HAP-1 (cell line): ENCODE measurements at regions not wholly inside any gene's neighbourhood (a gene's known extent, or its start where the extent isn't known, plus 50 kb on each side); places are given as distances from the start of the nearest gene placed in this dataset.

ENCODE experiments used
- DNase-seq, 2 experiments: peaks; one replicate each; pipeline ENCODE4 v3.0.0-alpha.2; 2016 to 2020; ENCODE audit warnings: low spot score in 2 of 2
- H3K27me3 ChIP-seq: fragments of 250-450 bp; sonication (Bioruptor Pico); 2 replicates; pipeline ENCODE4 v1.5.1; 2020; ENCODE audit warnings: low read depth, mild to moderate bottlenecking, moderate library complexity
- H3K36me3 ChIP-seq: fragments of 250-450 bp; sonication (Bioruptor Pico); replicated peaks from 2 replicates; pipeline ENCODE4 v1.5.1; 2020; ENCODE audit warnings: mild to moderate bottlenecking
- H3K4me1 ChIP-seq: fragments of 250-450 bp; sonication (Bioruptor Pico); 2 replicates; pipeline ENCODE4 v1.5.1; 2020; ENCODE audit warnings: mild to moderate bottlenecking
- H3K4me3 ChIP-seq: fragments of 250-450 bp; sonication (Bioruptor Pico); 2 replicates; pipeline ENCODE4 v1.5.1; 2020; ENCODE audit warnings: mild to moderate bottlenecking, moderate library complexity
- H3K9me3 ChIP-seq: fragments of 250-450 bp; sonication (Bioruptor Pico); 2 replicates; pipeline ENCODE4 v1.5.1; 2020; ENCODE audit warnings: mild to moderate bottlenecking, moderate library complexity
- in situ Hi-C: fragments of 300-500 bp; cut with MboI; formaldehyde crosslinking; loops from 3 replicates; pipeline ENCODE4 v1.14.3; 2020; ENCODE audit warnings: low sequenced_read_pairs, inconsistent platforms, mixed read lengths

- Histone ChIP-seq H3K9me3 (0 out of 2 replicates have a peak, but pooled peaks cover 2% of the 10 kb centered on the region), H3K4me3 (no peak overlapping the region)
These were observed 84.0 kb downstream of the SEC61B start for GRCh38 chr9:99305820-99306811.

GRCh38 chr9:99307851-99308250 is 85.8 kb downstream of the SEC61B start:
- in situ Hi-C loops = no loop called here
- H3K4me3 ChIP-seq = no peak overlapping the region
- H3K36me3 ChIP-seq = no peaks in the 10 kb centered on the region
- no peak for DNase-seq
- H3K9me3 ChIP-seq = 0 out of 2 replicates have a peak, but pooled peaks cover 2% of the 10 kb centered on the region
- no peaks in the 10 kb centered on the region for H3K27me3 ChIP-seq
- H3K4me1 ChIP-seq = no peaks in the 10 kb centered on the region

More at GRCh38 chr9:99305820-99306811, 84.0 kb downstream of the SEC61B start:
- Histone ChIP-seq H3K27me3 (no peaks in the 10 kb centered on the region), H3K36me3 (no peaks in the 10 kb centered on the region), H3K4me1 (no peaks in the 10 kb centered on the region)
- in situ Hi-C loops = no loop called here
- no peak for DNase-seq

GRCh38 chr9:99309141-99309939 is 87.3 kb downstream of the SEC61B start:
- Histone ChIP-seq H3K4me3 (no peak overlapping the region), H3K4me1 (no peaks in the 10 kb centered on the region), H3K27me3 (no peaks in the 10 kb centered on the region), H3K9me3 (0 out of 2 replicates have a peak, but pooled peaks cover 2% of the 10 kb centered on the region), H3K36me3 (no peaks in the 10 kb centered on the region)
- DNase-seq = no peak
- in situ Hi-C loops = no loop called here

- DNase-seq = no peak
- Histone ChIP-seq H3K27me3 (peaks cover 22% of the 10 kb centered on the region), H3K36me3 (no peaks in the 10 kb centered on the region), H3K4me3 (no peak overlapping the region), H3K4me1 (no peaks in the 10 kb centered on the region), H3K9me3 (no peaks in the 10 kb centered on the region)
- in situ Hi-C loops = no loop called here
These were observed 90.7 kb downstream of the SEC61B start for GRCh38 chr9:99312736-99313135.

GRCh38 chr9:99319048-99319447 is 97.0 kb downstream of the SEC61B start:
- no peaks in the 10 kb centered on the region for H3K9me3 ChIP-seq
- H3K27me3 ChIP-seq = peaks cover 44% of the 10 kb centered on the region
- in situ Hi-C loops = no loop called here
- no peaks in the 10 kb centered on the region for H3K36me3 ChIP-seq
- no peak for DNase-seq
- no peak overlapping the region for H3K4me3 ChIP-seq
- H3K4me1 ChIP-seq = no peaks in the 10 kb centered on the region

- H3K9me3 ChIP-seq = no peaks in the 10 kb centered on the region
These were observed 100.2 kb downstream of the SEC61B start for GRCh38 chr9:99322299-99322698.

GRCh38 chr9:99326112-99326916 is 104.2 kb downstream of the SEC61B start:
- in situ Hi-C loops = no loop called here
- H3K9me3 ChIP-seq = no peaks in the 10 kb centered on the region
- H3K4me1 ChIP-seq = no peaks in the 10 kb centered on the region
- H3K27me3 ChIP-seq = peaks cover 2% of the 10 kb centered on the region
- no peaks in the 10 kb centered on the region for H3K36me3 ChIP-seq
- DNase-seq = no peak
- no peak overlapping the region for H3K4me3 ChIP-seq

More at GRCh38 chr9:99322299-99322698, 100.2 kb downstream of the SEC61B start:
- DNase-seq = no peak
- no peaks in the 10 kb centered on the region for H3K36me3 ChIP-seq
- H3K27me3 ChIP-seq = peaks cover 26% of the 10 kb centered on the region
- H3K4me3 ChIP-seq = no peak overlapping the region
- in situ Hi-C loops = no loop called here
- no peaks in the 10 kb centered on the region for H3K4me1 ChIP-seq

- no peaks in the 10 kb centered on the region for H3K36me3 ChIP-seq
These were observed 104.8 kb downstream of the SEC61B start for GRCh38 chr9:99326917-99327189.

GRCh38 chr9:99327667-99328066 is 105.6 kb downstream of the SEC61B start:
- Histone ChIP-seq H3K9me3 (no peaks in the 10 kb centered on the region), H3K36me3 (no peaks in the 10 kb centered on the region), H3K27me3 (no peaks in the 10 kb centered on the region; the same call in 1 of the 2 replicates), H3K4me1 (no peaks in the 10 kb centered on the region), H3K4me3 (no peak overlapping the region)
- in situ Hi-C loops = no loop called here
- DNase-seq = no peak

More at GRCh38 chr9:99326917-99327189, 104.8 kb downstream of the SEC61B start:
- no peak overlapping the region for H3K4me3 ChIP-seq
- H3K4me1 ChIP-seq = no peaks in the 10 kb centered on the region
- DNase-seq = no peak
- no peaks in the 10 kb centered on the region for H3K9me3 ChIP-seq
- in situ Hi-C loops = no loop called here
- H3K27me3 ChIP-seq = no peaks in the 10 kb centered on the region; the same call in 1 of the 2 replicates

- Histone ChIP-seq H3K9me3 (no peaks in the 10 kb centered on the region), H3K4me1 (no peaks in the 10 kb centered on the region), H3K36me3 (no peaks in the 10 kb centered on the region), H3K27me3 (peaks cover 6% of the 10 kb centered on the region), H3K4me3 (no peak overlapping the region)
- in situ Hi-C loops = no loop called here
- DNase-seq = no peak
These were observed 113.2 kb downstream of the SEC61B start for GRCh38 chr9:99335280-99335679.

- Histone ChIP-seq H3K4me1 (no peaks in the 10 kb centered on the region), H3K27me3 (peaks cover 6% of the 10 kb centered on the region), H3K4me3 (no peak overlapping the region), H3K9me3 (no peaks in the 10 kb centered on the region), H3K36me3 (no peaks in the 10 kb centered on the region)
- DNase-seq = no peak
- in situ Hi-C loops = no loop called here
These were observed 113.9 kb downstream of the SEC61B start for GRCh38 chr9:99336005-99336404.

- Histone ChIP-seq H3K27me3 (peaks cover 6% of the 10 kb centered on the region), H3K4me3 (no peak overlapping the region), H3K9me3 (no peaks in the 10 kb centered on the region), H3K4me1 (no peaks in the 10 kb centered on the region), H3K36me3 (no peaks in the 10 kb centered on the region)
- in situ Hi-C loops = no loop called here
- DNase-seq = no peak
These were observed 114.4 kb downstream of the SEC61B start for GRCh38 chr9:99336531-99336930.

GRCh38 chr9:99340281-99340680 is 118.2 kb downstream of the SEC61B start:
- Histone ChIP-seq H3K9me3 (no peaks in the 10 kb centered on the region), H3K4me3 (no peak overlapping the region), H3K36me3 (no peaks in the 10 kb centered on the region), H3K27me3 (peaks cover 5% of the 10 kb centered on the region), H3K4me1 (no peaks in the 10 kb centered on the region)
- in situ Hi-C loops = no loop called here
- DNase-seq = no peak
